Stimulated activated CD8-positive, alpha-beta memory T cell treated with anti-CD3 and anti-CD28 coated beads, Interleukin-4, amount 100 ng/mL, for 1 hour (primary cell): ENCODE measurements at regions not wholly inside any gene's neighbourhood (a gene's known extent, or its start where the extent isn't known, plus 50 kb on each side); places are given as distances from the start of the nearest gene placed in this dataset.

Source experiments
- DNase-seq, 2 donors: peaks; one replicate each; pipeline ENCODE4 v3.0.0-alpha.2; 2020; ENCODE audit warnings: low read depth in 2 of 2, low spot score in 1 of 2

DNA sequence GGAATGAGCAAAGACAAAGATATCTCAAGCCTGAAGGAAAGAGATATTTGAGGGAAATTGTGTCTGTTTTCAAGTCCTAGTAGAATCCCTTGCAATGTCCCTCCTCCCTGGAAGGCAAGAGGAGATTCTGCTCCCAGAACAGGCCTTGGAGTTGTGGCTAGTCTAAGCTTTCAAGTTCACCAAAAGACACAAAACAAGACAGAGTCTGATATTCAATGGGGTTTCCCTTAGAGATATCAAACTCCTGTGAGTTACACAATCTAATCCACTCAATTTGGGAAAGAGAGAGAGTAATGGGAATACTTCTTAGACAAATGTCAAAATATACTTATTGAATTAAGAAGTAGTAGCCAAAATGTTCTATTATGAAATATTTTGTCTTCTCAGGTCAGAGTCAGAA, 162.8 kb upstream of the ADAMTS5 start:
- no peak for DNase-seq

DNA sequence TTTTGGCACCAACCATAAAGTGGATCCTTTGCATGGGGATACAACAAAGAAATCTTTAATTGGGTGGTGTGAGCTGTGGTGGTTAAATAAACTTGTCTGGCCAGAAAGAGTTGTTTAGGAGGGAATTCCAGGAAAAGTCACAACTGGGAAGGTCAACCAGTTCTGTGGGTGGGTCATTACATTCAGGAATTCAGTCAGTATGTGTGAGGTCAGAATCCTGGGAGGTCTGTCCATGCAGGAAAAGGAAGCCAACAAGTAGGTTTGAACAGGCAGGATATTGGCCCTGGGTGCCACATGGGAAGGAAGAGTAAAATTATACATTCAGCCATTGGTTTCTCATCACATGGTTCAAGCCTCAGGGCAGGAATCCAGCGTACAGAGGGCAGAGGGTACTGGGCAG, 162.3 kb upstream of the ADAMTS5 start:
- no peak for DNase-seq

DNA sequence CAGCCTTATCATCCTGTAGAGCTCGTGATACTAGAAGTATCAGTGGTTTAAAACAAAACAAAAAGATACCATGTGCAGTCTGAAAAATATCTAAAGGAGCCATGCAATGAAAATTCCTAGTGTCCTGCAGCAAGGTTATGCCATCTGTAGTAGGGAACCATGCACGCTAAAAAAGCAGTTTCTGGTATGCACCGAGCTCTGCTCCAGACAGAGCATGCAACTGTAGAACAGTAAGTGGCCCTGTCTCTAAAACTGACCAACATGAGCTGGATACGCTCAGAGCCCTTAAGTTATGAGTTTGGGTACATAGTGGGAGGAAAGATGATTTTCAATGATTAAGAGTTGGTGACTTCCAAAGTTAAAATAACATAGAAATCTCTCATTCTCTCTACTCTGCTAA, 159.3 kb upstream of the ADAMTS5 start:
- no peak for DNase-seq

DNA sequence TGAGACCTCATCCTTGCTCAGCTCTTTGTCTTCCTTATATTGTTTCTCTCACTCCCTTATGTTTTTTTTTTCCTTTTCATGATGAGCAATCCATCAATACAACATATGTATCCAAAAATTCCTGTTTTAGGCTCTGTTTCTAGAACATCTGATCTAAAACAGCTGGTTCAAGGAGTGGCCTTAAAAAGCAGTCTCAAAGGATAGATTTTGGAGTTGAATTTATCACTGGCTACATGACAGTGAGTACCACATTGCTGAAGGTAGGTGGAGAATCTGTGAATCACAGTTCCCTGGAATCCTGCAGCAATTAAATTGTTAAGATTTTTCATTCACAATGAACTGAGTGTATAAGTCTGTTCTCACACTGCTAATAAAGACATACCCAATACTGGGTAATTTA, 155.8 kb upstream of the ADAMTS5 start:
- no peak for DNase-seq

DNA sequence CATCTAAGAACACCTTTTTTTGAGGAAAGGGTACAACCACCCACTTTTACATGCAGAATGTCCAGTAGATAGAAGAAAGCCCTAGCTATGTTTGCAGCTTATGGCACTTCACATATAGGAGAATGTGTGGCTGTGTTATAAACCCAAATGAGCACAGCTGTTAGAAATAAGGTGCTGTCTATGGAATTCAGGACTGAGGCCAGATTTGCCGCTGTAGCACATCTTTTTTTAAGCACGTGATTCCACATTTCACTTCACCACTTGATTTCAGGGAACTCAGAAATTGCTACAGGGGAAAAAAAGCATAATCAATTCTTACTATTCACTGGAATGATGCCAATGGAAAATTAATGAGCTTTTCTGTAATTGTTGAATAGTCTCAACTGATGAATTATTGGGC, 147.2 kb upstream of the ADAMTS5 start:
- DNase-seq: no peak

DNA sequence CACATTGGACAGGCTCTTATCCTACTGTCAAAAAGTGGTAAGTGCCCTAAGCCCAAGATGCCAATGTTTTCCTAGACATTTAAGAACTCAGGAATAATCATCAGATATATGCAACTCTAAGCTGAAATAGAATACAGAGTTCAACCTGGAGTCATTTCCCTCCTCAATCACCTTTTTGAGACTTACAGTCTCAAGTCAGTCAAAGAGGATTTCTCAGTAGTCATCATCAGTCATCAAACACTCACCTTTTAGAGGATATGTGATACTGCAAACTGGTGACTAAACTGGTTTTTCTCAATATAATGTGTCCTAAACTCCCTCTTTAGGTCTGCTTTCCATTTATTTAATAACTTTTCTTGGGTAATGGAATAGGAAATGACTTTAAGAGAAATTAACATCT, 145.3 kb upstream of the ADAMTS5 start:
- DNase-seq: no peak

DNA sequence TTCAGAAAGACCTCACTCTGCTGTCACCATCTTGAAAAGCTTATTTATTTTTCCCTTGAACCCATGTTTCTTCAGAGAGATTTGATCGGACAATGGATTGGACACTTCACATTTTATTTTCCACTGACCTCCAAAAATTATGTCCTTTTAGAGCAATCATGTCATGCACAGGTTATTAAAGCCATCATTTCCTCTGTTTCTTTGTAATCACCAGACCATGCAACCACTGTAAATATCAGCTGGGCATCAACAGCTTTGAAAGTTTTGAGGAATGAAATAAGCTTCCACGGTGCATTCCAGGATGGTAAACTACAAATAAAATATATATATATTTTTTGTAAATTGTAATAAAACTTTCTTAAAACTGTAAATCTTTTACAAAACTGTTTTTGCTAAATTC, 144.1 kb upstream of the ADAMTS5 start:
- DNase-seq: no peak

DNA sequence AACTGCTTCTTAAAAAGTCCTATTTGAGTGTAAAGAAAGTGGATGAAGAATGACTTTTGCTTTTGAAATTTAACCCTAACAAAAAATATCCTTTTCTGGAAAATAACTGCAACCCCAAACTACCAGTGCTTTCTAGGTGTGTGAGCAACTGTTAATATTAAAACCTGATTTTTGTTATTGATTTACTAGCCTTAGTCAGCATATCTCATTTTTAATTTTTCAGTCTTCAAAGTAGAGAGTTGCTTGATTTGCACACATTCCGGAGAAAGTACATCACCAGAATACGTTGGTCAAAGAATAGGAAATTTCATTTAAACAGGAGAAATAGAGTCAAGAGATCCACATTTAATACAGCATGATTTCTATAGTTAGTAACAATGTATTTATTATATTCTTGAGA, 141.8 kb upstream of the ADAMTS5 start:
- no peak for DNase-seq

DNA sequence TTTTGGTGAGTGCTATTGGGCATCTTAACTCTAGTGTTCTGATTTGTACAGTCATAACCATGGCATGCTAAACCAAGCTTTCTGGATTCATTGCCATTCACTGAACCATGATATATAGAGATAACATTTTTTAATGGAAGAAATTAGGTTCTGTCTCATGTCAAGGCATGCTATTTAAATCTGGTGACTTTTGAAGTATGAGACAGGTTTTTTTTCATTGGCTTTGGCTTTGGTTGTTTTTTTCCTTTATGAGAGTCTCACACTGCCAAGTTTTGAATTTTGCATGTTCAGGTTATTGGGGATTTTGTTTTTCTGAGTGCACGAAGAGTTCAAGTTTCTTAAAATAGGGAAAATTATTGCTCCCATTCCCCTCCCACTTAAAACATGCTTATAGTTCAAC, 141.3 kb upstream of the ADAMTS5 start:
- DNase-seq: no peak

DNA sequence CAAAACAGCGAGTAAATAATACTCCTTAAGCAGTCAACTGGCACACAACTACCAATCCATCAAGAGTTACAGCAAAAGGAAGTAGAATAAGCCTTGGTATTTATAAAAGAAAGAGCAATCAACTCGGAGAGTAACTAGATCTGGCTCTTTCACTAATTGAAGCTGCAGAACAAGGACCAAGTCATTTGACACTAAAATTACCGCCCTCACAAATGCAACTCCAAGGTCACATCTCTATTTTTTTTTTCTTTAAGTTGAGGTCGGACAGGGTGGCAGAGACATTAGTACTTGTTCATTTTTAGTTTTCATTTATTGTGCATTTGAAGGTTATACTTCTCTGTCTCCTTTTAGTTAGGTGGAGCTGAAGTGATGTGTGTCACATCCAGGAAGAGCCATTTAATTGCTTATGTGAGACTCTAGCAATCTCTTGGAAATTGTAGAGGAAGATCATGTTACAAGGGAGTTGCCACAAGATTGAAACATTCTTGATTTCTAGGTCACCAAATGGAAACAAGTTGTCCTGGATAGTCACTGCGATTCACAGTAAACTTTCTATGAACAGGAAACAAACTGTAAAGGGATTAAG, 138.1 kb upstream of the ADAMTS5 start:
- DNase-seq: no peak

DNA sequence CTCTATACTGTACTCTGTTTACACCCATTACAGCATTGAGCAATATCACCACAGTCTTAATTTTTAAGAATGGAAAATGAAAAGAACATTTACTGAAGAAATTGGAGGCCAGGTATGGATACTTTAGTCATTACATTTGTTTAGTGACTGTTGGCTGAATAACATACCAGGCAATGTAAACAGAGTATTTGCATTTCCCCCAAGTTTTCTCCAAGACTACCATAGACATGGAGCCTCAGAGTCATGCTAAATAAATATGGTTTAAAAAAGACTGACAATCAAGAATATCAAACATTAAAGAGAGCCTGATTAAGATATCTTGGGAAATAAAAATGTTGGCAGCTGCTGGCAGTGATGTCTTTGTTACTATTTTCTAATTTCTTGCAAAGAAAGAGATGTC, 136.9 kb upstream of the ADAMTS5 start:
- DNase-seq: no peak

DNA sequence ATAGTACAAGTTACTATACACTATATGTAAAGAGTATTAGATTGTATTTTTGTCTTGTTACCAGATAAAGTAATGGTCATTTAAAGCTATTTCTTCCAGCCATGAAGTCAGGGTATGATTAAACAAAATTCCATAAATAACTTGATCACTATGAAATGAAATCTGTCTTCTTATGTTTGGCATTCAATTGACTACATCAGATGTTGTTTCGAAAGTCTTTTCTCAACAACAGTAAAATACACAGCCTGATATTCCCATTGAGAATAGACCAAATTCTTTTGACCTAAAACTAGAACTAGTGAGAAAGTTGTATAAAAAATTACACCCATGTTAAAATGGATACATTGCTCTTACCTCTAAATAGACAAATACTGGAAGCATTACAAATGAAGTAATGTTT, 134.6 kb upstream of the ADAMTS5 start:
- DNase-seq: no peak

DNA sequence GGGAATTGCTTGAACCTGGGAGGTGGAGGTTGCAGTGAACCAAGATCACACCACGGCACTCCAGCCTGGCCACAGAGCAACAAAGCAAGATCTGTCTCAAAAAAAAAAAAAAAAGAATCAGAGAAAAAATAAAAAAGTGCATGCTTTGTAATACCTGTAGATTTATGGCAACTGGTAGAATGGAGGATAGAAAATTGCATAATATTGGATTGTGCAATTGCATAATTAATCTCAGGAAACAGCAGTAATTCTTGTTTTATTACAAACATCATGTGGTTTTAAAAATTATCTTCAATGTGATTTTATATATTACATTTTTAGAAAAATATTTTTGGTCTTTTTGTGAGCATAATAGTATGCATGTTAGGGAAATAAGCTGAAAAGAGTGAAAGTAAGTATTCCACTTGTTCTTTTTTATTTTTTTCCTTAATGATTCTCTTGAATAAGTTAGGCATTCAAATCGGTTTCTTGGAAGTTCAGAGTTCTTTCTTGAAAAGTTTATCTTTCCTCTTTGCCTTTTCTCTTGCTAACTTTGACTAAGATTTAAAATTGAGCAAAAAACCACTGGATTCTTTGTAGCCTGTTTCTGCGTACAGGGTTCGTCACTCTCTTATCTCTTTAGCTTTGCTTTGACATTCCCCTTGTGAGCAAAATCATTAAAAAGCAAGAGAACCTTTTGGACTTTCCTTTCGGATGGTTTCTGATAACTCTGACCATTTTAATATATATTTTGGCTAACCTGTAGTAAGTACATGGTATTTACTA, 127.5 kb upstream of the ADAMTS5 start:
- no peak for DNase-seq

DNA sequence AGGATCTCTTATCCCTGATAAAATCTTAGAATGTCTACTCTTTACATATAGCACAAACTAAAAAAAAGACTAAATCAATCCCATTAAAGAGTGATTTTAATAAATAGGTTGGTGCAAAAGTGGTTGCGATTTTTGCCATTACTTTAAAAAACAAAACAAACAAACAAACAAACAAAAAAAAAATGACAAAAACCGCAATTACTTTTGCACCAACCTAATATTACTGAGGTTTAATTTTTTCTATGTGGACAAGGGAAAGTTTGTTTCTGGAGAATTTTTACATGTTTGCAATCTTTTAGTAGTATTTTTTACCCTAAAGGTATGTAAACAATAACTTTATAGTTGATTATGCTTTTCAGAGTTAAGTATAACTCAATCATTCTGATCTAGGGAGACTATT, 119.7 kb upstream of the ADAMTS5 start:
- no peak for DNase-seq

DNA sequence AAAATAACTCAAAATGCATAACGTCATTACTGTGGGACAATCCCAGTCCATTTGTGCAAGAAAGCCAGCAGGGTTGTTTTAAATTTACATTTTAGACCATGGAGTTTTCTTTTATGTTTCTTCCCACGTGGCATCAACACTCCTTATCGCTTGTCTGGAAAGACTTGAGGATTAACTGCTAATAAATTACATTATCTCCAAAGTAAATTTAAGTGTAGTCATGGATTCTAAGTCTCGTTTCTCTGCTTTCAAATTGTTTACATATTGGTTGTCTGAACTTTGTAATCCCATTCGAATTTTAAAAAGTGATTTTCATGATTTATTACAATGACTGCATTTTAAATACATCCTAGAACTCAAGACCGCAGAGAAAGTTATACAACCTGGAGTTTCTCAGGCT, 119.3 kb upstream of the ADAMTS5 start:
- no peak for DNase-seq

DNA sequence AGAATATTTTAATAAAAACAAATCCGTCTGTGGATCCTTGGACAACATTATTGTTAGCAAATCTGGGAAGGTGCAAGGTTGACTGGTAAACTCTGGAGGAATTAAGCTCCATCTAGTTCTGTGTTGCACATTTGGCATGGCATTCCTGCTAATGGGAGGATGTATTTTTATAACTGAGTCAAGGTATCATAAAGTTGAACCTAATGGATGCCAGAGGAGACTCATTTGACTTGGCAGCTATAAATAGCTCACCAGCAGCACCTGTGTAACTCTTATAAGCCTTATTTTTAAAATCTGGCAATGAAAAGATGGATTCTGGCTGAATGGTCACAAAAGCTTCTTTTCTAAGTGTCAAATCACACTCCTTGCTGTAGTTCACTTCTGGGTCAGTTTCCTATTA, 118.5 kb upstream of the ADAMTS5 start:
- no peak for DNase-seq

DNA sequence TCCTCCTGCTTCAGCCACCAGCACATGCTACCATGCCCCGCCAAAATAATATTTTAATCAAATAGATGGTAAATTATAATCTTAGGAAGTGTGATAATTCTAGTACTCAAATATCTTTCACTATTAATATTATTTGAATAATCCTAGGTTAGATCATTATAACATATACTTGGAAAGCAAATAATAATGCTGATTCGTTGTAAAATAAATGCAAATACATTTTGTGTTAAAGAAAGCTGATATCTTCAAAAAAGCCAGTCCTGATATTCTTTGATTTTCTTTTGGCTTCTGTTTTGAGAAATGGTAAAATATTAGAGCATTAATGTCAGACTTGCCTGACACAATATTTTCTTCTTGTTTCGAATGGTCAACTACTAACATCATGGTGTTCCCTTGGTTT, 116.3 kb upstream of the ADAMTS5 start:
- DNase-seq: no peak

DNA sequence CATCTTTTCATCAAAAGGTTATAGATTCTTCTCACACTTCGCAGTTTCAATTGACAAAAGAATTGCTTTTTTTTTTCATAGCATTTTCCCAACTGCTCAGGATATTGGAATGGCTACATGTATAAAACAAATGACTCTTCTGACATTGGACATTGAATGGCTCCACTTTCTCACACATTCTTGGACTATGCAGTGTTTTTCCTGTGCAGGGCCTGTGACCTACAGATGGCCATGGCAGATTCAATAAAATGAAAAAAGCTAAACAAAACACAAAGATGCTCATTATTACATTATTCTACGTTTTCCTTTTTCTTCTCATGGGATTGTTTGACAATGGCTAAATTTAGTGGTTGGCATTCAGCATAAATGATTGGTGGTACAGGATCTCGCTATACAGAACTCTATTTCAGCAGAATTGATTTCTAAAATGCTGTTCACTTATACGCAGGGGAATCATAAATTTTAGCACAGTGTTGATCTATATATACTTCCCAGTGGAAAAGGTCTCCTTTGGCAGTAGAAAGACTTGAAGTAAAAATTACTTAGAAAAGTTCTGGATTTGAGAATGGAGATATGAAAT, 115.6 kb upstream of the ADAMTS5 start:
- DNase-seq: no peak

DNA sequence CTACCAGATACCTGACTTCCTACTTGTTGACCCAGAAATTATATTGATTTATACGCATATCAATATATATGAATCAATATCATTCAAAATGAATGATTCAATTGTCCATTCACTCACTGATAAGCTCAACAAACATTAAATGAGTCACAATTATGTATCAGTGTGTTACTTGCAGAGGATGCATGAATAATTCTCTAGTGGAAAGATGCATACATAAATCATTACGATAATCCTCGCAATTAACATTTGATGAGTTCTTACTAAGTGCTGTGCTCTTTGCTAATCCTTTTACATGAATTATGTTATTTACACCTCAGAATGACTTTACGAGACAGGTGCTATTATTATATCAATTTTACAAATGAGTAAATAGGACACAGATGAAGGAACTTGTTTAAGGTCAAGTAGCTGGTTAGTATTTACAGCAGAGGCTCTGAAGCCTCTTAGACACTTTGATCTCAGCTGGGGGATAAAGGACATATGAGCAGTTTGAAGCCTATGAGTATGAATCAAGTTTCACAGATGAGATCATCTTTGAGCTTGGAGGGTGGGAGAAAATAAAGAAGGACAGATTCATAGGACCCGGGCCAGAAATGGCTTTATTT, 112.8 kb upstream of the ADAMTS5 start:
- no peak for DNase-seq

DNA sequence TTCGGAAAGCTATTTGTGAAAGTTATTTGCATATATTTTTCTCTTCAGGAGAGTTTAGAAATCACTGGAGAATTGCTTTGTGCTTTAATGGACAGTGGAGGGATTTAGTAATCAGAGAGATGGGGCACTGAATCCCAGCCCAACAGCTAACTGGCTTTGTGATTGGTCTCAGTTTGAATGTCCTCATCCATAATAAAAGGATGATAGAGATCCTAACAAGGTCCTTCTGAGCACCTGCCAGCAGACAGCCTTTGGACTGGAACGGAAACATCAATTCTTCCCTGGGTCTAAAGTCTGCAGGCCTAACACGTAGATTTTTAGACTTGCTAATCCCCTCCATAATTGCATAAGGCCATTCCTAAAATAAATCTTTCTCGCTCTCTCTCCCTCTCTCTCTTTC, 112.0 kb upstream of the ADAMTS5 start:
- DNase-seq: no peak

DNA sequence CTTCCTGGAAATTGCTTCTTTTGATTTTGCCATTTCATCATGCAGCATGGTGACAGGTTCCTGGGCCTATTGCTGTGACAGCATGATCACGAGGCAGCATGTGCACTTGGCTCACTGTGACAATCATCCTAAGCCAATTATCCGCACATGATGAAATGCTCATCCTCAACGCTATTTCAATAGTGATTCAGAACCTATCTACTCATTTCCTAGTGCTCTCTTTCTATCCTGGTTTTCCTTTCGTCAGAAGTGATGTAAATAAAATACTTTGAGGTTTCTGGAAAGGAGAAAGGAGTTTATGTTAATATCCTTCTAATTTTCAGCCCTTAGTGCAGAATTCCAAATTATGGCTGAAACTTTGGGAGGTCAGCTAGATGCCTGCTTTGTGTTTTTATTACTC, 110.6 kb upstream of the ADAMTS5 start:
- no peak for DNase-seq

DNA sequence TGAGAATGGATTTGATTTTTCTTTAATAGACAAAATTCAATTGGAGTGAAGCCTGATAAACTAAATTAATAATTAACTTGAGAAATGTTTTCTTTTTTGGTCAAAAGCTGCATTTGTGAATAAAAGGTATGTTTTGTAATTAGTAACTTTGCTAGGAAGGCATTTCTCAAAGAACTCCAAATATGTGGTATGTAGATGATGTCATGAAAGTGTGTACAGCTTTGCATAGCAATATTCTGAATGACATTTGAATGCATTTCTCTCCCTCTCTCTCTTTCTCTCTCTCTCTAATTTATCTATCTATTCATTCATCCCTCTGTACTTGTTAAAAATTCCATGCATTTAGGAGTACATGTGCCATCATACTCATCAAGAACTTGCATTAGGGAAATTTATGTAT, 109.1 kb upstream of the ADAMTS5 start:
- DNase-seq: no peak
